SK-N-SH treated with all-trans-retinoic acid at 6 μM for 48 hours (cell line): ENCODE measurements at regions not wholly inside any gene's neighbourhood (a gene's known extent, or its start where the extent isn't known, plus 50 kb on each side); places are given as distances from the start of the nearest gene placed in this dataset.

Experiments
- ARNTL ChIP-seq: fragments of 450-650 bp; formaldehyde crosslinking; IDR thresholded peaks from 2 replicates; pipeline ENCODE4 v1.5.0; 2020; ENCODE audit warnings: low read depth, mild to moderate bottlenecking, moderate library complexity, borderline replicate concordance
- TOX ChIP-seq: fragments of 250-450 bp; sonication (Bioruptor Pico); IDR thresholded peaks from 2 replicates; pipeline ENCODE4 v1.8.0; 2021; ENCODE audit warnings: mild to moderate bottlenecking, moderate library complexity, borderline replicate concordance

- no peak for TF ChIP-seq TOX (CRISPR knock-in tag)
- TF ChIP-seq ARNTL (CRISPR knock-in tag) = no peak
Observed at GRCh38 chr14:34081576-34082136, 130.8 kb upstream of the EGLN3 start.
